GM12892 (cell line): ENCODE measurements at regions not wholly inside any gene's neighbourhood (a gene's known extent, or its start where the extent isn't known, plus 50 kb on each side); places are given as distances from the start of the nearest gene placed in this dataset.

Experiments used
- POLR2A ChIP-seq: IDR thresholded peaks from 2 replicates; pipeline ENCODE4 v1.6.1; 2011; ENCODE audit warnings: low read depth, low read length, control low read depth
- POLR2AphosphoS5 ChIP-seq: IDR thresholded peaks from 2 replicates; pipeline ENCODE4 v1.6.1; 2011; ENCODE audit warnings: low read depth, low read length, control low read depth
- TAF1 ChIP-seq: IDR thresholded peaks from 2 replicates; pipeline ENCODE4 v1.6.1; 2011; ENCODE audit warnings: low read depth, mild to moderate bottlenecking, control low read depth, low read length, borderline replicate concordance

- TF ChIP-seq TAF1 (no peak), POLR2A (no peak), POLR2AphosphoS5 (no peak)
Observed at GRCh38 chr3:46080969-46081345, 53.7 kb upstream of the XCR1 start.
